Activated CD4-positive, alpha-beta T cell treated with anti-CD3 and anti-CD28 coated beads, Interleukin-2, amount 10 ng/mL, durations not matched to agents 24 days and 14 days (primary cell): ENCODE measurements at regions not wholly inside any gene's neighbourhood (a gene's known extent, or its start where the extent isn't known, plus 50 kb on each side); places are given as distances from the start of the nearest gene placed in this dataset.
"Not testable (repeated sequence)": the region's sequence is repeated elsewhere in the genome, so short reads cannot be mapped to it uniquely, and the experiment has no call there.

Source experiments
- DNase-seq: peaks from one replicate; pipeline ENCODE4 v3.0.0; 2022
- H3K27ac Mint-ChIP-seq: one replicate; pipeline ENCODE4 v1.8.0; 2022; ENCODE audit warnings: mild to moderate bottlenecking, mixed read lengths
- H3K27me3 Mint-ChIP-seq: one replicate; pipeline ENCODE4 v1.8.0; 2022; ENCODE audit warnings: mixed read lengths
- H3K36me3 Mint-ChIP-seq: one replicate; pipeline ENCODE4 v1.8.0; 2022; ENCODE audit warnings: low read depth, mild to moderate bottlenecking, mixed read lengths
- H3K4me1 Mint-ChIP-seq: one replicate; pipeline ENCODE4 v1.8.0; 2021; ENCODE audit warnings: mixed read lengths
- H3K4me3 Mint-ChIP-seq: one replicate; pipeline ENCODE4 v1.8.0; 2022; ENCODE audit warnings: mild to moderate bottlenecking, moderate library complexity, mixed read lengths
- H3K9me3 Mint-ChIP-seq: one replicate; pipeline ENCODE4 v1.8.0; 2021; ENCODE audit warnings: mixed read lengths
- intact Hi-C: fragments of 100-400 bp; cut with micrococcal nuclease; formaldehyde crosslinking; loops from one replicate; pipeline ENCODE4 v1.15.1; 2023

- no peak for DNase-seq
- no peaks in the 10 kb centered on the region for H3K36me3 Mint-ChIP-seq
- no peaks in the 10 kb centered on the region for H3K9me3 Mint-ChIP-seq
- no peak overlapping the region for H3K4me3 Mint-ChIP-seq
- no peaks in the 10 kb centered on the region for H3K4me1 Mint-ChIP-seq
- H3K27me3 Mint-ChIP-seq: peaks cover 7% of the 10 kb centered on the region
- intact Hi-C loops: no loop called here
- H3K27ac Mint-ChIP-seq: no peak overlapping the region
Measured at GRCh38 chr6:150766201-150766997, 99.1 kb upstream of the MTHFD1L start.

DNA sequence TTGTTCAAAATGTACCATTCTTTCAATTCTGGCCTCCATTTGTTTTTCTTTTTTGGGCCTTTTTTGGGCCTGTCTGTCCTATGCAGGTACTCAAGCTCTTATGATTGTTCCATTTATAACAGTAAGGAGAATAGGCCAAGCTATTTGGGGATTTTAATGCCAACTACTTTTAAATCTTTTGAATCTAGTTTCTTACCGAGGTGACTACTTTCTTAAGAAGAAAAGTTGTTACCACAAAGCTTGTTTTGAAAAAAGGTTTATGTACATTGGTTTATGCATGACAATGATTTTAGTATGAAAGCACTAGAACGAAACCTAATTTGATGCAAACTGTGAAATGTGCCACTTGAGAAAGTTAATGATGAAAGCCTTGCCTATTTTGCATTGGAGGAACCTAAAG lies 98.3 kb upstream of the MTHFD1L start:
- H3K27me3 Mint-ChIP-seq: peaks cover 7% of the 10 kb centered on the region
- H3K4me1 Mint-ChIP-seq: no peaks in the 10 kb centered on the region
- DNase-seq: no peak
- H3K27ac Mint-ChIP-seq: no peak overlapping the region
- no peak overlapping the region for H3K4me3 Mint-ChIP-seq
- no peaks in the 10 kb centered on the region for H3K9me3 Mint-ChIP-seq
- intact Hi-C loops: no loop called here
- H3K36me3 Mint-ChIP-seq: no peaks in the 10 kb centered on the region

- Mint-ChIP-seq H3K27ac (no peak overlapping the region), H3K9me3 (peaks cover 1% of the 10 kb centered on the region), H3K27me3 (peaks cover 7% of the 10 kb centered on the region), H3K36me3 (no peaks in the 10 kb centered on the region), H3K4me3 (no peak overlapping the region), H3K4me1 (no peaks in the 10 kb centered on the region)
- intact Hi-C loops: no loop called here
- no peak for DNase-seq
Measured at GRCh38 chr6:150767571-150768018, 97.9 kb upstream of the MTHFD1L start.

DNA sequence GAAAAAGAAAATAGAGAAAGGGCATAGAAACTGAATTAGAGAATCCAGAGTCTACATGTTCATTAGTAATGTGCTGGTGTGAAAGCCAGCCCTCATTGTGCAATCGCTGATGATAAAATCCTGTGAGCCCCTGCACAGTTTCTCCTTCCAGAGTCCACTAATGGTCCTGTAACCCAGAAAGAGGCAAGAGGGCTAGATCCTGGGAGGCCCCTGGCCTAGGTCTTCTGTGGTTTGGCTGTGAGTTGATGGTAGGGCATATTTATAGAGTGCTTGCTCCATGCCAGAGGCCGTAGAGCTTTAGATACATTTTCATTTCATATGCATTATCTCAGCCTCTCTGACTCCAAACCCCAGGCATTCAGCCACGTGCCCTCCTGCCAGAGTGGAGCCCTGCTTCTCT lies 94.9 kb upstream of the MTHFD1L start:
- no peak overlapping the region for H3K27ac Mint-ChIP-seq
- H3K4me1 Mint-ChIP-seq: no peaks in the 10 kb centered on the region
- no peak for DNase-seq
- H3K4me3 Mint-ChIP-seq: no peak overlapping the region
- H3K36me3 Mint-ChIP-seq: no peaks in the 10 kb centered on the region
- intact Hi-C loops: no loop called here
- peaks cover 8% of the 10 kb centered on the region for H3K9me3 Mint-ChIP-seq
- H3K27me3 Mint-ChIP-seq: peaks cover 7% of the 10 kb centered on the region

DNA sequence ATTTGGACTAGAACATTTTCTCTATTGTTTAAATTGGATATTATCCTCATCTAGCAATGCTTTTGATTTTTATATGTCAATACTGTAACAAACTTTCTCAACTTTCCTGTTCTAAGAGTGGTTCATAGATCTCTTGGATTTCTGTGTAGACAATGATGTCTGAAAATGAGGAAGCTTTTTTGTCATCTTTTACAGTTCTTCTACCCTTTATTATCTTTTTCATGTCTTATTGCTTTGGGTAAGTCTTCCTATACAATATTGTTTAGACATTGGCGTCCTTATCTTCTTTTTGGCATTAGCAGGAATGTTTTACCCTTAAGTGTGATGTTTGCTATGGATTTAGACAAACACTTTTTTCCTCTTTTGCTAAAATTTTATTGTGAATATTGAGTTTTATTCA lies 91.5 kb upstream of the MTHFD1L start:
- Mint-ChIP-seq H3K27me3 (peaks cover 2% of the 10 kb centered on the region), H3K4me1 (no peaks in the 10 kb centered on the region), H3K9me3 (peaks cover 16% of the 10 kb centered on the region), H3K27ac (no peak overlapping the region), H3K36me3 (no peaks in the 10 kb centered on the region), H3K4me3 (no peak overlapping the region)
- no peak for DNase-seq
- intact Hi-C loops: no loop called here

- peaks cover 16% of the 10 kb centered on the region for H3K9me3 Mint-ChIP-seq
- DNase-seq: no peak
- no peaks in the 10 kb centered on the region for H3K4me1 Mint-ChIP-seq
- no peak overlapping the region for H3K4me3 Mint-ChIP-seq
- intact Hi-C loops: no loop called here
- H3K27ac Mint-ChIP-seq: no peak overlapping the region
- no peaks in the 10 kb centered on the region for H3K36me3 Mint-ChIP-seq
- no peaks in the 10 kb centered on the region for H3K27me3 Mint-ChIP-seq
Measured at GRCh38 chr6:150775415-150776203, 89.9 kb upstream of the MTHFD1L start.

DNA sequence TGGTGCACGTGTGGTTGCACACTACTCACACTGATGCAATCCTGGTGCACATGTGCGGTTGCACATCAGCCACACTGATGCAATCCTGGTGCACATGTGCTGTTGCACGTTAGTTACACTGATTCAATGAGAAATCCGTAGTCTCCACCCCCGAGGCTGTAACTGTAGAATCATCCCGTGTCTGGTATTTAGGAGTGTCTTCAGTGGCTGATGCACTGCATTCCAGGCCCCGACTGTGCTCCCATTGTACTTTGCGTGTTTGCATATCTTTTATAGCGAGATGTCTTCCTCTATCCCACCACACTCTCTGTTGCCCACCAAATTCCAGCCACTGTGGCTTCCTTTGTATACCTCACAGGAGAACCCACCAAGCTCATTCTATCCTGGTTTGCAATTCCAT lies 87.8 kb upstream of the MTHFD1L start:
- Mint-ChIP-seq H3K4me1 (no peaks in the 10 kb centered on the region), H3K9me3 (peaks cover 13% of the 10 kb centered on the region), H3K4me3 (no peak overlapping the region), H3K27ac (no peak overlapping the region), H3K27me3 (no peaks in the 10 kb centered on the region), H3K36me3 (no peaks in the 10 kb centered on the region)
- DNase-seq: no peak
- intact Hi-C loops: no loop called here

DNA sequence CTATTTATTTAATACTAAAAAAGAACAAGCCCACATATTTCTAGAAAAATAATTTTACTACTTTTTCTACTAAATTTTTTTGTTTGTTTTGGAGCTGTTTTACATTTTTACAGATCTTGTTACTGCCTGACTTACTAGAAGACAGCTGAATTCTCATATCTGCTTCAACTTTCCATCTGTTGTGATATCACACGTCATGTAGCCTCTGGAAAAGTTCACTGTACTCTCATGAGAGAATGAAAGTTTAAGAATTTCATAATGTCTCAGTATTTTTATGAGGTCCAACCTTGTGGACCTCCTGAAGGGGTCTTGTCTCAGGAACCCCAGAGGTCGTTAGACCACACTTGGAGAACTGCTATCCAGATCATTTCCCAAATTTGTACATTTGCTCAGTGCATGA lies 81.7 kb upstream of the MTHFD1L start:
- no peaks in the 10 kb centered on the region for H3K36me3 Mint-ChIP-seq
- H3K27me3 Mint-ChIP-seq: no peaks in the 10 kb centered on the region
- no peak overlapping the region for H3K4me3 Mint-ChIP-seq
- H3K4me1 Mint-ChIP-seq: no peaks in the 10 kb centered on the region
- intact Hi-C loops: no loop called here
- no peaks in the 10 kb centered on the region for H3K9me3 Mint-ChIP-seq
- DNase-seq: no peak
- no peak overlapping the region for H3K27ac Mint-ChIP-seq

DNA sequence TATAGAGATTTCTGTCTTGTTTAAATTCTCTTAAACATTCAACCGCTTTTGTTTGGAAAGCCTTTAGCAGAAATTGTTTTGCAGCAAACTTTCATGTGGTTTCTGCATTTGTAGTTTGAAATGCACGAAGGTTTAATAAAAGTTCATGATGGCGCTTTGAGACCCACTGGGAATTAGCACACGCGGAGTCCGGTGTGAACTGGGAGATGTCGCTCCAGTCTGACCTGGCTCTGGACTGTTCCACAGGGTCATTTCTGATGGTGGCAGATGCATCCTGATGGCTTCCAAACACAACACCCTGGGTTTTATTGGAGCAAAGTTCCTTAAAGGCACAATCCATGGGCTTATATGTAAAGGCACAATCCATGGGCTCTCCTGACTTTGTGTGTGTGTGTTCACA lies 78.1 kb upstream of the MTHFD1L start:
- DNase-seq: no peak
- Mint-ChIP-seq H3K27ac (no peak overlapping the region), H3K4me1 (no peaks in the 10 kb centered on the region), H3K36me3 (no peaks in the 10 kb centered on the region), H3K9me3 (no peaks in the 10 kb centered on the region), H3K27me3 (no peaks in the 10 kb centered on the region), H3K4me3 (no peak overlapping the region)
- intact Hi-C loops: no loop called here

DNA sequence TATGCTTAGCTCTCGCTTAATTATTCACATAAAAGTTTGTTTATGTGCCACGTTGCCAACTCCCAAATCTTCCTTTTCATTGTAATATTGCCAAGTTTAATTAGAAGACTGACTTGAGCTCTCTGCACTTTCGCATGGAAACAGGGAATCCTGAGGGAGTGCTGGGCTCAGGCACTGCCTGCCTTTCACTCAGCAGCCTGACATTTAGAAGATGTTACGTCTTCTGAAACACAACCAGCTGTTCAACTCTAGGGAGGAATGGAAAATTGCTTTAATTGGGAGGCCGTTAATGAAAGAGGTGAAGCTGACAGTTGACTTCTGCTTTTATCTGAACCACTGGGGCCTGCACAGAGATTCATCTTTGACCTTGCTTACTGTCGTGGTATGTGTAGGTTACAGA lies 77.4 kb upstream of the MTHFD1L start:
- Mint-ChIP-seq H3K36me3 (no peaks in the 10 kb centered on the region), H3K27me3 (no peaks in the 10 kb centered on the region), H3K27ac (no peak overlapping the region), H3K9me3 (no peaks in the 10 kb centered on the region), H3K4me3 (no peak overlapping the region), H3K4me1 (no peaks in the 10 kb centered on the region)
- DNase-seq: no peak
- intact Hi-C loops: no loop called here

DNA sequence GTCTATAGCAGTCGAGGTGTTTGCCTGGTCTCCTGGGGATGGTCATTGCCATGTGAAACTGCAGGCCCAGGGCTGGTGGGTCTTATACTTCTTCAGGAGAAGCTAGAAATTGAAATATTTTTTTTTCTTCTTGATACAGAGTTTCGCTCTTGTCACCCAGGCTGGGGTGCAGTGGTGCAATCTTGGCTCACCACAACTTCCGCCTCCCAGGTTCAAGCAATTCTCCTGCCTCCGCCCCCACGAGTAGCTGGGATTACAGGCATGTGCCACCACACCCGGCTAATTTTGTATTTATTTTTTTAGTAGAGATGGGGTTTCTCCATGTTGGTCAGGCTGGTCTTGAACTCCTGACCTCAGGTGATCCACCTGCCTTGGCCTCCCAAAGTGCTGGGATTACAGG lies 75.6 kb upstream of the MTHFD1L start:
- intact Hi-C loops, H3K4me1 Mint-ChIP-seq, H3K4me3 Mint-ChIP-seq, H3K36me3 Mint-ChIP-seq, H3K27me3 Mint-ChIP-seq, DNase-seq, H3K9me3 Mint-ChIP-seq, H3K27ac Mint-ChIP-seq: not testable (repeated sequence)

DNA sequence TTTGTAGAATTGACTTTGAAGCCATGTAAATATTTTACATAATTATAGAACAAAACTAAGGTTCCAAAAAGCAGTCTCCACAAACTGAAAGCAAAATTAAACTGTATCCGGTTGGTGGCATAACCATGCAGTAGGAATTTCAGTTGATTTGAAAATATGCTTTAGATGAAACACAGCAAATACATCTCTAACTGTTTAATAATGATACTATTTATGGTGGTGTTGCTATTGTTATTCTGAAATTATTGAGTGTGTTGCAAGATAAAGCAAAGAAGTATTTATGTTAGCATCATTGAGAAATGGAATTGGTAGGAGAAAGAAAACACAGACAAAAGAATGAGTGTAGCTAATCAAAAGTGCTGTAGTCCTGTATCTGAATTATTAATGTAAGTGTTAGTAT lies 73.8 kb upstream of the MTHFD1L start:
- Mint-ChIP-seq H3K9me3 (no peaks in the 10 kb centered on the region), H3K36me3 (no peaks in the 10 kb centered on the region), H3K27ac (no peak overlapping the region)

DNA sequence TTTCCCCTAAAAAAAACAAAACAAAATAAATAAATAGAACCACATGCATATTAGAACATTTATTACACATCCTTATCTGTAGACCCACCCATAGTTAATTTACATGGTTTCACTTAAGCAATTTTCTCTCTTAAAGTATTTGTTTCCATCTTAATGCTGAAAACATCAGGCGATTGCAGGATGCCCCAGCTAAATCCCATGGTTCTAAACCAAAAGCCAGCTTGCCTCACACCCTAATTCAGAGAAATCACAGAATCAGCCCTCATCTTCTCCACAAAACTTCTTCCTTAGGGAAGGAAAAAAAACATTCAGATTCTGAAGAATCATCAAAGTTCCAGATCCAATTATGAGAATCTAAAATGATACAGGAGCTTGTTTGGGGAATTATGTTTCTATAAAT lies 67.6 kb upstream of the MTHFD1L start:
- Mint-ChIP-seq H3K27ac (no peak overlapping the region), H3K4me3 (no peak overlapping the region), H3K27me3 (peaks cover 5% of the 10 kb centered on the region), H3K36me3 (no peaks in the 10 kb centered on the region), H3K9me3 (no peaks in the 10 kb centered on the region), H3K4me1 (no peaks in the 10 kb centered on the region)
- no peak for DNase-seq
- intact Hi-C loops: no loop called here

More for the DNA sequence above, 73.8 kb upstream of the MTHFD1L start:
- no peaks in the 10 kb centered on the region for H3K27me3 Mint-ChIP-seq
- intact Hi-C loops: no loop called here
- no peak for DNase-seq
- H3K4me3 Mint-ChIP-seq: no peak overlapping the region
- H3K4me1 Mint-ChIP-seq: no peaks in the 10 kb centered on the region

DNA sequence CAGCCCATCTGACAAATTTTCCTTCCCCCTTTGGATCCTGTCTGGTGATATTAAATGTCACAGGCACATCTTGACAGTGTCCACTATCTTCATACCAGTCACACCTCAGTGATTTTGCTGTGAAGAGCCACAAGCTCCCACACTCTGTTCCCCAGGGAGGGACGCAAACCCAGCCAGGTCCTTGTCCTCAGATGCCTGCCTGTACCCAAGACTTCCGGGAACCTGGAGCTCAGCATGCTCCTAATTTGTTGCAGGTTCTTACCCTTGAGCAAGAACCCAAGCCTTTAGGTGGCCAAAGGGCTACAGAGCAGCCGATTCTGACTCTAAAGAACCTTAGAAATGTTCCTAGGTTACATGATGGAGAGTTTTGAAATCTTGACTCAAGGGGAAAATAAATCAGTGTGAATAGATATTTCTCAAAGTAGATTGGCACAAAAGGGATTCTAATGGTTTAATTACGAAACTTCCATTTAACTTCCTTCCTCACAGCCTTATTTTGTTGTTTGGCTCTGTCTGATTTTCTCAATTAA lies 66.2 kb upstream of the MTHFD1L start:
- H3K4me3 Mint-ChIP-seq: no peak overlapping the region
- intact Hi-C loops: no loop called here

More for the DNA sequence above, 66.2 kb upstream of the MTHFD1L start:
- no peaks in the 10 kb centered on the region for H3K4me1 Mint-ChIP-seq
- H3K27me3 Mint-ChIP-seq: peaks cover 5% of the 10 kb centered on the region
- no peak overlapping the region for H3K27ac Mint-ChIP-seq
- H3K36me3 Mint-ChIP-seq: no peaks in the 10 kb centered on the region
- DNase-seq: no peak
- H3K9me3 Mint-ChIP-seq: no peaks in the 10 kb centered on the region
